ENCODE measurements at regions not wholly inside any gene's neighbourhood (a gene's known extent, or its start where the extent isn't known, plus 50 kb on each side); places are given as distances from the start of the nearest gene placed in this dataset.

DNA sequence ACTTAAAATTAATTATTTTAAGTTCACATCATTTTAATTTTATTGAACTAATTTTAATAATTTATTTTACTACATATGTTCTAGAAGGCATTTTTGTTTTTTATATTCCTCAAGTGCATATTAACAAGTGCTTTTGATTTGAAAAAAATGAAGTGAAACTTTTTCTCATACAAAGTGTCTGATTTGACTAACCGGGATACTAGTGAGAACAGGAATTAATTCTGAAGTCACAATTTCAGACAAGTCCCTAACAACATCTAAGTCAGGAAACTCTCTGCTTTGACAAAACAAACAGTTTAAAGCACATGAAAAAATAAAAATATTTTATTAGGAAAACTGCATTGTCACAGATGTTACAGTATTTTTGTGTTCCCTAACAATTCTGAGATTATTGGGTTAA is 1166.3 kb upstream of the CITED2 start:
- Histone ChIP-seq H3K79me2 (ENCODE audit: insufficient read depth, low read length) (no peaks in the 10 kb centered on the region), H3K4me1 (ENCODE audit: insufficient read depth, low read length) (peaks cover 25% of the 10 kb centered on the region), H3K4me3 (ENCODE audit: insufficient read depth, low read length) (no peak overlapping the region), H3K4me2 (ENCODE audit: insufficient read depth, low read length) (no peak overlapping the region), H2AFZ (ENCODE audit: low read length) (peak overlapping the region; percentile 49), H3K27ac (ENCODE audit: low read depth, low read length) (peak overlapping the region; percentile 24), H3K9me3 (ENCODE audit: low read depth, low read length) (no peaks in the 10 kb centered on the region), H4K20me1 (ENCODE audit: insufficient read depth, low read length) (no peaks in the 10 kb centered on the region), H3K36me3 (ENCODE audit: insufficient read depth, low read length) (no peaks in the 10 kb centered on the region), H3K27me3 (ENCODE audit: insufficient read depth, low read length) (no peaks in the 10 kb centered on the region)
- no peak for DNase-seq (ENCODE audit: insufficient read length, low spot score, missing footprints)
- TF ChIP-seq, protein P1, sequence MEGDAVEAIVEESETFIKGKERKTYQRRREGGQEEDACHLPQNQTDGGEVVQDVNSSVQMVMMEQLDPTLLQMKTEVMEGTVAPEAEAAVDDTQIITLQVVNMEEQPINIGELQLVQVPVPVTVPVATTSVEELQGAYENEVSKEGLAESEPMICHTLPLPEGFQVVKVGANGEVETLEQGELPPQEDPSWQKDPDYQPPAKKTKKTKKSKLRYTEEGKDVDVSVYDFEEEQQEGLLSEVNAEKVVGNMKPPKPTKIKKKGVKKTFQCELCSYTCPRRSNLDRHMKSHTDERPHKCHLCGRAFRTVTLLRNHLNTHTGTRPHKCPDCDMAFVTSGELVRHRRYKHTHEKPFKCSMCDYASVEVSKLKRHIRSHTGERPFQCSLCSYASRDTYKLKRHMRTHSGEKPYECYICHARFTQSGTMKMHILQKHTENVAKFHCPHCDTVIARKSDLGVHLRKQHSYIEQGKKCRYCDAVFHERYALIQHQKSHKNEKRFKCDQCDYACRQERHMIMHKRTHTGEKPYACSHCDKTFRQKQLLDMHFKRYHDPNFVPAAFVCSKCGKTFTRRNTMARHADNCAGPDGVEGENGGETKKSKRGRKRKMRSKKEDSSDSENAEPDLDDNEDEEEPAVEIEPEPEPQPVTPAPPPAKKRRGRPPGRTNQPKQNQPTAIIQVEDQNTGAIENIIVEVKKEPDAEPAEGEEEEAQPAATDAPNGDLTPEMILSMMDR (IDR thresholded peaks at IDR 0.05; ENCODE audit: extremely low read depth, low read depth, low read length), result no peak

DNA sequence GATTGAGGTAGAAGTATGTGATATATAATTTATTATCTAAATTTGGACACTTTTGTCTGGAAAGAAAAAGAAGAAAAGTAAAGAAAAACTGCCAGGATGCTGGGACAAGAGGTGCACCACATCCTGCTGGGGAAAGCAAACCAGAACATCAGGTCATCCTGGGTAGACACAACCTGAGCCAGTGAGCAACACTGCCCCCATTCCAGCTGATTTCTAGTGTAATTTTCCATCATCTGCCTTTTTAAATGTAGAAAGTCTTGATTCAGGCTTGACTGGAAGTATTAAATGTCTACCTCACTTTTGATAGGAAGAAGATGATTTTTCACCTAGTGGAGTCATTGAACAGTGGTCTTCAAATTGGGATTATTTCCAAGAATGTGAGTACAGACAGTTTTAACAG is 1164.5 kb upstream of the CITED2 start:
- no peaks in the 10 kb centered on the region for H4K20me1 ChIP-seq (ENCODE audit: insufficient read depth, low read length)
- peaks cover 4% of the 10 kb centered on the region for H3K36me3 ChIP-seq (ENCODE audit: insufficient read depth, low read length)
- no peaks in the 10 kb centered on the region for H3K79me2 ChIP-seq (ENCODE audit: insufficient read depth, low read length)
- peaks cover 25% of the 10 kb centered on the region for H3K4me1 ChIP-seq (ENCODE audit: insufficient read depth, low read length)
- H3K27me3 ChIP-seq (ENCODE audit: insufficient read depth, low read length), result no peaks in the 10 kb centered on the region
- peak overlapping the region; percentile 96 for H3K27ac ChIP-seq (ENCODE audit: low read depth, low read length)
- H2AFZ ChIP-seq (ENCODE audit: low read length), result no peak overlapping the region
- DNase-seq (ENCODE audit: insufficient read length, low spot score, missing footprints), result peak; percentile 35
- TF ChIP-seq, protein P1 (IDR thresholded peaks at IDR 0.05; ENCODE audit: extremely low read depth, low read depth, low read length), result no peak
- H3K9me3 ChIP-seq (ENCODE audit: low read depth, low read length), result peaks cover 6% of the 10 kb centered on the region
- H3K4me3 ChIP-seq (ENCODE audit: insufficient read depth, low read length), result no peak overlapping the region
- peak overlapping the region; percentile 51 for H3K4me2 ChIP-seq (ENCODE audit: insufficient read depth, low read length)

DNA sequence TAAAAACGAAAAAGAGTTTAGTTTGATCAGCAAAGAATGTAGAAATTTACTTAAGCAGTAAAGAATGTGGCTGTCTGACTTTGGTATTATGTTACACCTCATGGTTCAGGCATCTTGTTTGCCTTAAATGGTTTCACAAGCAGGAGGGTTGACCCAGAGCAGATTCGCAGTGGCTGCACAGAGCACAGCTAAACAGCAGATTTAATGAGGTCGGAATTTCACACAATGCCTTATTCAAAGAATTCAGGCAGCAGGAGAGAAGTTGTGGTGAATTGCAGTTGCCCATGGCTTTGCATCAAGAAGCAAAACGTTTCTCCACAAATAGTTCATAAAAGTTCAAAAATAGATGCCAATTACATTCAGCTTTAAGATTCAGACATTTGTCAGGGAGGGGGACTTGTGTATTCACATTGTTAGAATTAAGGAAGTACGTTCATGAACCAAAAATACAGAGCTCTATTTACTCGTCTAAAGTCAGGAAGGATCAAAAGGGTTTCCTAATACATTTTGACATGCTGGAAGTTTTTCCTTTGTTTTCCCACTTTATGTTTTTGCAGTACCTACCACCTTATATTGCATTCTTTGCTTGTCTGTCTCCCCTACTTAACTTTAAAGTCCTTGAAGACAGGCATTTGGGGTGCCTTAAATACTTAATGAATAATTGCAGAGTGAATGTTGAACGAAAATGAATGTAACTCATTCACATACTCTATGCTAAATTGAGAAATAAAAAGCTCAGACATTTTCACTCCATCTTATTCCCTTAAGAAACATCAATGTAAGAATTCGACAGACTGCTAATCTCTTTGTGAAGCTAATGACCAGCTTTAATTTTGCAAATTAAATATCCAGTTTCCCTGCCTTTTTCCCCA is 1163.6 kb upstream of the CITED2 start:
- DNase-seq (ENCODE audit: insufficient read length, low spot score, missing footprints), result peak; percentile 17

DNA sequence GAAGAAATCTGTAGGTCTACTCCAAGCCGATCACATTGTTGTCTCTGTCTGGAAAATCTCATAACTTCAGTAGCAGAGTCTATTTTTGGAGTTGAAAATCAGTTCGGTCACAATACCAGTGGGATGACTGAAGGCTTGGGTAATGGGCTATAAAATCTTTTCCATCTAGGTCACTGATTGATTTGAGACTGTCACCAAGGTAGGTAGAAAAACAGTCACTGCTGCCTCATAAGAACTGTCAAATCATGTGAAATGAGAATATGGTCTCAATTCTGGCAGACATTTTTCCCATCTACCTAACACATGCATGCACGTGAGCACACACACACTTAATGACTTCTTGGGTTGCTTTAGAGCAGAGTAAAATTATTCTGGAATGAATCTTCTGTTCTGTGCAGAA is 1162.8 kb upstream of the CITED2 start:
- peaks cover 25% of the 10 kb centered on the region for H3K4me1 ChIP-seq (ENCODE audit: insufficient read depth, low read length)
- peak overlapping the region; percentile 27 for H2AFZ ChIP-seq (ENCODE audit: low read length)
- H3K27ac ChIP-seq (ENCODE audit: low read depth, low read length), result peak overlapping the region; percentile 96
- H3K36me3 ChIP-seq (ENCODE audit: insufficient read depth, low read length), result peaks cover 4% of the 10 kb centered on the region
- H3K4me3 ChIP-seq (ENCODE audit: insufficient read depth, low read length), result peak overlapping the region; percentile 38
- no peaks in the 10 kb centered on the region for H4K20me1 ChIP-seq (ENCODE audit: insufficient read depth, low read length)
- H3K4me2 ChIP-seq (ENCODE audit: insufficient read depth, low read length), result peak overlapping the region; percentile 51
- H3K9me3 ChIP-seq (ENCODE audit: low read depth, low read length), result peaks cover 6% of the 10 kb centered on the region
- TF ChIP-seq, protein P1 (IDR thresholded peaks at IDR 0.05; ENCODE audit: extremely low read depth, low read depth, low read length), result no peak
- no peaks in the 10 kb centered on the region for H3K27me3 ChIP-seq (ENCODE audit: insufficient read depth, low read length)
- no peak for DNase-seq (ENCODE audit: insufficient read length, low spot score, missing footprints)
- no peaks in the 10 kb centered on the region for H3K79me2 ChIP-seq (ENCODE audit: insufficient read depth, low read length)

More for the DNA sequence above, 1163.6 kb upstream of the CITED2 start:
- no peaks in the 10 kb centered on the region for H4K20me1 ChIP-seq (ENCODE audit: insufficient read depth, low read length)
- no peaks in the 10 kb centered on the region for H3K27me3 ChIP-seq (ENCODE audit: insufficient read depth, low read length)
- peak overlapping the region; percentile 51 for H3K4me2 ChIP-seq (ENCODE audit: insufficient read depth, low read length)
- peaks cover 6% of the 10 kb centered on the region for H3K9me3 ChIP-seq (ENCODE audit: low read depth, low read length)
- H3K4me3 ChIP-seq (ENCODE audit: insufficient read depth, low read length), result peak overlapping the region; percentile 38
- peaks cover 4% of the 10 kb centered on the region for H3K36me3 ChIP-seq (ENCODE audit: insufficient read depth, low read length)
- no peaks in the 10 kb centered on the region for H3K79me2 ChIP-seq (ENCODE audit: insufficient read depth, low read length)
- TF ChIP-seq, protein P1 (IDR thresholded peaks at IDR 0.05; ENCODE audit: extremely low read depth, low read depth, low read length), result no peak
- peak overlapping the region; percentile 39 for H2AFZ ChIP-seq (ENCODE audit: low read length)
- H3K27ac ChIP-seq (ENCODE audit: low read depth, low read length), result peak overlapping the region; percentile 96
- peaks cover 25% of the 10 kb centered on the region for H3K4me1 ChIP-seq (ENCODE audit: insufficient read depth, low read length)
